Ascending aorta (tissue), 2 donors: ENCODE measurements at regions not wholly inside any gene's neighbourhood (a gene's known extent, or its start where the extent isn't known, plus 50 kb on each side); places are given as distances from the start of the nearest gene placed in this dataset.
"Not testable (repeated sequence)": the region's sequence is repeated elsewhere in the genome, so short reads cannot be mapped to it uniquely, and the experiment has no call there.

Source experiments
- DNase-seq, 2 donors: peaks; one replicate each; pipeline ENCODE4 v3.0.0-alpha.2; 2019; ENCODE audit warnings: low spot score in 2 of 2
- H3K27ac ChIP-seq, 2 donors: fragments of 200-600 bp; sonication (generic); one replicate each; pipeline ENCODE4 v1.5.1; 2016 to 2017; ENCODE audit warnings: mild to moderate bottlenecking in 1 of 2
- H3K27me3 ChIP-seq: fragments of 200-600 bp; sonication (generic); one replicate; pipeline ENCODE4 v1.5.1; 2017
- H3K36me3 ChIP-seq, 2 donors: fragments of 200-600 bp; sonication (generic); one replicate each; pipeline ENCODE4 v1.5.1; 2016
- H3K4me1 ChIP-seq, 2 donors: fragments of 200-600 bp; sonication (generic); one replicate each; pipeline ENCODE4 v1.5.1; 2016 to 2017; ENCODE audit warnings: mild to moderate bottlenecking in 1 of 2
- H3K4me3 ChIP-seq, 2 donors: fragments of 200-600 bp; sonication (generic); one replicate each; pipeline ENCODE4 v1.5.1; 2016 to 2017; ENCODE audit warnings: mild to moderate bottlenecking in 1 of 2
- H3K9me3 ChIP-seq, 2 donors: fragments of 200-600 bp; sonication (generic); one replicate each; pipeline ENCODE4 v1.5.1; 2016
- CTCF ChIP-seq, 3 experiments: fragments of 200-600 bp in 2 of 3; fragments of 450-650 bp in 1 of 3; sonication (generic) in 2 of 3; IDR thresholded peaks; one replicate each; pipeline ENCODE4 v1.5.1; 2016 to 2019; ENCODE audit warnings: antibody characterized with exemption in 3 of 3, mild to moderate bottlenecking in 1 of 3, moderate library complexity in 1 of 3
- intact Hi-C: fragments of 100-400 bp; cut with DNase I; formaldehyde crosslinking; loops from one replicate; pipeline ENCODE4 v1.15.1; 2023

GRCh38 chr14:53368066-53368465, 214.9 kb upstream of the DDHD1 start:
- Histone ChIP-seq H3K36me3 (no peaks in the 10 kb centered on the region), H3K4me1 (peaks cover 0 to 14% of the 10 kb centered on the region in 2 donors), H3K9me3 (no peaks in the 10 kb centered on the region), H3K27ac (peak overlapping the region; percentile 38 to 57), H3K27me3 (no peaks in the 10 kb centered on the region), H3K4me3 (no peak overlapping the region)
- DNase-seq, result no peak
- TF ChIP-seq CTCF (IDR thresholded peaks at IDR 0.05), result no peak
- intact Hi-C loops, result no loop called here

- DNase-seq, result no peak
- H3K4me1 ChIP-seq, result peaks cover 0 to 14% of the 10 kb centered on the region in 2 donors
- intact Hi-C loops, result no loop called here
- H3K27ac ChIP-seq, result peak overlapping the region in 1 of 2 donors; percentile 57
- H3K4me3 ChIP-seq, result no peak overlapping the region
- H3K9me3 ChIP-seq, result no peaks in the 10 kb centered on the region
- H3K36me3 ChIP-seq, result no peaks in the 10 kb centered on the region
- no peaks in the 10 kb centered on the region for H3K27me3 ChIP-seq
- no peak for TF ChIP-seq CTCF (IDR thresholded peaks at IDR 0.05)
Observed at GRCh38 chr14:53367644-53368026, 214.5 kb upstream of the DDHD1 start.

- H3K27me3 ChIP-seq, result no peaks in the 10 kb centered on the region
- no peak for DNase-seq
- H3K9me3 ChIP-seq, result no peaks in the 10 kb centered on the region
- no peak for TF ChIP-seq CTCF (IDR thresholded peaks at IDR 0.05)
- no peaks in the 10 kb centered on the region for H3K36me3 ChIP-seq
- intact Hi-C loops, result no loop called here
- H3K4me1 ChIP-seq, result peaks cover 0 to 14% of the 10 kb centered on the region in 2 donors
- no peak overlapping the region for H3K27ac ChIP-seq
- H3K4me3 ChIP-seq, result no peak overlapping the region
Observed at GRCh38 chr14:53365486-53366130, 212.5 kb upstream of the DDHD1 start.

- intact Hi-C loops, H3K9me3 ChIP-seq, H3K27me3 ChIP-seq, H3K4me3 ChIP-seq, DNase-seq, H3K27ac ChIP-seq, H3K4me1 ChIP-seq, H3K36me3 ChIP-seq: not testable (repeated sequence)
Observed at GRCh38 chr14:53362916-53363315, 209.8 kb upstream of the DDHD1 start.

- Histone ChIP-seq H3K4me1 (no peaks in the 10 kb centered on the region), H3K27ac (no peak overlapping the region), H3K27me3 (no peaks in the 10 kb centered on the region), H3K36me3 (no peaks in the 10 kb centered on the region), H3K9me3 (no peaks in the 10 kb centered on the region), H3K4me3 (no peak overlapping the region)
- no peak for TF ChIP-seq CTCF (IDR thresholded peaks at IDR 0.05)
- no peak for DNase-seq
- intact Hi-C loops, result no loop called here
Observed at GRCh38 chr14:53360829-53361228, 207.7 kb upstream of the DDHD1 start.

GRCh38 chr14:53358166-53358565, 205.0 kb upstream of the DDHD1 start:
- no peak for DNase-seq
- no peak overlapping the region for H3K4me3 ChIP-seq
- H3K4me1 ChIP-seq, result no peaks in the 10 kb centered on the region
- intact Hi-C loops, result no loop called here
- H3K27me3 ChIP-seq, result no peaks in the 10 kb centered on the region
- H3K9me3 ChIP-seq, result no peaks in the 10 kb centered on the region
- no peaks in the 10 kb centered on the region for H3K36me3 ChIP-seq
- H3K27ac ChIP-seq, result no peak overlapping the region
- TF ChIP-seq CTCF (IDR thresholded peaks at IDR 0.05), result no peak
